Hematopoietic multipotent progenitor cell treated with erythropoietin and hydrocortisone succinate and interleukin-3 and kit ligand, for 15 days (in vitro differentiated cells): ENCODE measurements at regions not wholly inside any gene's neighbourhood (a gene's known extent, or its start where the extent isn't known, plus 50 kb on each side); places are given as distances from the start of the nearest gene placed in this dataset.

Source experiments
- DNase-seq: peaks from one replicate; pipeline ENCODE4 v3.0.0-alpha.2; 2015; ENCODE audit warnings: low spot score

GRCh38 chr10:78716043-78716660, 352.6 kb upstream of the ZMIZ1 start:
- no peak for DNase-seq

- DNase-seq = no peak
Observed at GRCh38 chr10:78717200-78717599, 351.6 kb upstream of the ZMIZ1 start.

DNA sequence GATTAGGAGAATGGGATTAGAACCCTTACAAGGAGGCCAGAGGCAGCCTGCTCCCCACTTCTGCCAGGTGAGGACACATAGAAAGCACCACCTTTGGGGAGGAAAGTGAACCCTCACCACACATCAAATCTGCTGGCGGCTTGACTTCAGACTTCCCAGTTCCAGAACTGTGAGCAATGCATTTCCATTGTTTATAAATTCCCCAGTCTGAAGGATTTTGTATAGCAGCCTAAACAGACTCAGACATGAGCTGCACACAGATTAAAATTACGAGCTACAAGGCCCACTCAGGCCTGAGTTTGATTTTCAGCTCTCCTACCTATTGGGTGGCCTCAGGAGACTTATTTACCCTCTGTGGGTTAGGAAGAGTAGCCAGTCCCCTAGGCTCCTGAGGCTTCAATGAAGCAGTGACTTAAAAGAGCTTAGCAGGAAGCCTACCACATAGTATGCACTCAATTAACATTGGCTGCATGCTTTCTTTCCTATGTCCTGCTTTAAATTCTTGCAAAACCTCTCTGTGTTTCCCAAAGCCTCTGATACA, 350.7 kb upstream of the ZMIZ1 start:
- DNase-seq = no peak

DNA sequence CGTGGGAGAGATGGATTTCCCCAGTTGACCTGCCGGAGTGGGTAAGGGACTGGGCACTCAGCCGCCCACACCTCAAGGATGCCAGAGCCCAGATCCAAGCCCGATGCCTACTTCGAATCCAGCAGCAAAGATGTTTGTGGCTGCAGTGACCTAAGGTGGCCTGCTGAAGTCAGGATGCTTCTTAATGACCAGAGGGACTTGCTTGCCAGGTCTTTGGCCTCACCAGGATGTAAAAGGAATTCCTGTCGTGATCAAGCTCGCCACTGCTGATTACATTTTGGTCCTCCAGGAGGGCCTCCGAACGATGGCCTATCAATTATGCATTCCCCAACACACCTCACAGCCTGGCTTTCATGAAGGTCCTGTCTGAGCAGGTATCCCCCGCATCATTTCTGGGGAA, 349.5 kb upstream of the ZMIZ1 start:
- DNase-seq = no peak

DNA sequence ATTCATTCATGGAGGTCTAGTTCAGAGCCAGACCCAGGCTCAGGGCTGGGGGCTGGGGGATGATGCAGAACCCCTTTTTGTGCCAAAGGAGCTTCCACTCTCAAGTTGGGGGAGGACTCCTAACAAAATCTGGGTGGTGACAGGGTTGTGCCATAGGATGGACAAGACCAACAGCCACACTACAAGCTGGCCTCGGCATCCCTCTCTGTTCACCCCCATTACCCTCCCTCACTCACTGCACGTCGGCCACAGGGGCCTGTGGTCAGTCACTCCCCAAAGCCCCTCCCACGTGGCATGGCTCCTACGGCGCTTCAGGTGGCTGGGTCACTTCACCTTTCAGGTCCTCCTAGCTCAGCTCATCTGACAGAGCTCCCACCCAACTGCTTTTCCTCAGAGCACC, 348.7 kb upstream of the ZMIZ1 start:
- no peak for DNase-seq

DNA sequence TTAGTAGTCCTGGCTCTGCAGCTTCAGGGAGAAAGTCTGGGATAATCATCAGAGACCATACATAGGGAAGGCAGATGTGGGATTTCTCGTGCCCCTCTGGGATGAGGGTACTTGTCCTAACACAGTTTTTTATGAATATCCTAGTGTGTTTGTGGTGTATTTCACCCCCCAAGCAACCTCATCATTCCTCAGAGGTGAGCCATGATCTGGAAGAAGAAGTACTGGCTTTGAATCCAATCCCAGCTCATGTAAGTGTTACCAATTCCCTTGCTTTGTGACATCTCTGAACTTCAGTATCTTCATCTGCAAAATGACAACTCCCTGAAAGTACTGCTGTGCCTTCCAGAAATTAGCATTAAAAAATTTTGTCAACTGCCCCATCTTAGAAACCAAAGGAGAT, 347.5 kb upstream of the ZMIZ1 start:
- no peak for DNase-seq

DNA sequence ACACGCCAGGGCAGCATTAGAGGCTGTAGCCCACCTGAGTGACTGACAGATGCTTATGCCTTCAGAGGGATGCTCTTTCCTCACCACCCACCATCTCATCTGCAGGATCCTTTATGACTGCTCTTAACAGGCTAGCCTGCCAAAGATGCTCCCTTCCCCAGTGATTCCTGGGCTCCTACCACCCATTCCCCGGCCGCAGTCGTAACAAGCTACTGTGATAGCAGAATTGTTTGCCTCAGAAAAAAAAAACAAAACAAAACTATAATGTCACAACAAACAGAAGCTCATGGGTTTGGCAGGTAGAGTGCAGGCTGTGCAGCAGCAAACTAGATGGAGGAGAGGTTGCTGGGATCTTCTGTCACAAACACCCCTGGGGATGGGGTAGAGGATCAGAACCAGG, 343.9 kb upstream of the ZMIZ1 start:
- no peak for DNase-seq

- DNase-seq = no peak
Observed at GRCh38 chr10:78726171-78726570, 342.6 kb upstream of the ZMIZ1 start.

- no peak for DNase-seq
Observed at GRCh38 chr10:78727251-78727650, 341.5 kb upstream of the ZMIZ1 start.

- no peak for DNase-seq
Observed at GRCh38 chr10:78727728-78728127, 341.0 kb upstream of the ZMIZ1 start.

GRCh38 chr10:78728176-78728575, 340.6 kb upstream of the ZMIZ1 start:
- no peak for DNase-seq

DNA sequence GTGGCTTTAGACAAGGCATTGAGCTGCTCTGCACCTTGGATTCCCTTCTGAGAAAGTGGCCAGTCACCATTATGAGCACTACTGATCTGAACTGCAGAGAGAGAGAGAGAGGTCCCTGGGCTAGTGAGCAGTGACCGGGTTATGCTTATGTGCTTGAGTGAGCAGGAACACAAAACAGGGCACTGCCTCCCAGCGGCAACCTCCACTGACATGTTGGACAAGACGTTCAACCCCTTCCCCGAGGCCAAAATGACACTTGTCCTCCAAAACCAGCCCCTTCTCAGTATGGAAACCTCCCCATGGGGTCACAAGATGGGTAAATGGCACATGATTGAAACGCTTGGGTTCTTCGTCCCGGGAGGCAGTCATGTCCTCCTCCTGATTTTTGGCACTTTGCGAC, 339.4 kb upstream of the ZMIZ1 start:
- DNase-seq = no peak

- DNase-seq = no peak
Observed at GRCh38 chr10:78729800-78730199, 339.0 kb upstream of the ZMIZ1 start.

GRCh38 chr10:78730754-78731153, 338.0 kb upstream of the ZMIZ1 start:
- DNase-seq = no peak

GRCh38 chr10:78731675-78732074, 337.1 kb upstream of the ZMIZ1 start:
- no peak for DNase-seq

DNA sequence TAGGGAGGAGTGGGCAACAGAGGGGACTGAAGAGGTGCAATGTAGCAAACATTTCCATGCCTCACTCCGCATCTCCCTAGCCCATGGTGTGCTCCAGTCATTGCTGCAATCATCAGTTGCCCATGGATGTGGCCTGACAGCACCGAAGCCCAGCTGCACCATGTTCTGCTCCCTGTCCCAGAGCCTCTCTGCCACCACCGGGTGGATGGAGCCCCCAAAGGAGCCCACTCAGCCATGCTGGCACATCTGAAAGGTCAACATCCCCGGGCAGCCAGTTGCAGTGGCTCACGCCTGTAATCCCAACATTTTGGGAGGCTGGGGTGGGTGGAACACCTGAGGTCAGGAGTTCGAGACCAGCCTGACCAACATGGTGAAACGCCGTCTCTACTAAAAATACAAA, 336.4 kb upstream of the ZMIZ1 start:
- no peak for DNase-seq

GRCh38 chr10:78736926-78737630, 331.7 kb upstream of the ZMIZ1 start:
- DNase-seq = no peak

- no peak for DNase-seq
Observed at GRCh38 chr10:78737883-78738856, 330.6 kb upstream of the ZMIZ1 start.

GRCh38 chr10:78738861-78739260, 329.9 kb upstream of the ZMIZ1 start:
- DNase-seq = no peak

GRCh38 chr10:78739444-78740053, 329.2 kb upstream of the ZMIZ1 start:
- DNase-seq = no peak

DNA sequence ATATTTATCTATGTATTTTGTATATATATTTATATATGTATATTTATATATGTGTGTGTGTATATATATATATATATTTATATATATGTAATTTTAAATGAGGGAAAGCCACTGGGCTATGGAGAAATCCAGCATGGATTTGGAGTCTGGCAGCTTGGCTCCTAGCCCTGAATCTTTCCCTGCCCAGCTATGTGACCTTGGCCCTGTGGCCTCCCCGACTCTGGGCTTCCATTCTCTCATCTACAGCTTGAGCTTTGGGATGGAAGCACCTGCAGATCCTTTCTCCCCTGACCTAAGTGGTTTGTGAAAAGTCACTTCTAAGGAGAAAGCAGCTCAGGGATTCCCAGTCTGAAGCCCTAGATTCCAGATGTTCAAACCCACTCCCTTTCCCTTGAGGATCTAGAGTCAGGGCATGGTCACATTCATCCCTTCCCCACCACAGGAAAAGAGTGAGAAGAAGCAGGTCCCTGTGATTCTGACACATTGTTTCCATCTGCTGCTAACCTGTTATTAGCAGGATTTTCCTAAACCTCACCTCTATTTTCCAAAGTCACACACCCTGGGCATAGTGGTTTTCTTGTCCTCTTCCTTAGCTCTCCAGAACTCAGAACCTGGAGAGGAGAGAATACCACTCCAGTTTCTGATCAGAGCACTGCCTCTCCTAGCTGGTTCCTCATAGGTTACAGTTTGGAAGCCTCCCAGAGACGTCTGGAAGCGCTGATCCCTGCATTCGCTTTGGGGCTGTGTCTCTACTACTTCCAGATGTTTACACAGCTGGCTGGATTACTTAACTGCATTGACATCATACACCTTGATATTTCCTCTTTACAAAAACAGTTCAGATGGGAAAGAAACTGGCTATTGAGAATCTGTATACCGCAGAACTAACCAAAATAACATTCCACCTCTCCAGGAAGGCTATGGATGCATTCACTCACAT, 327.5 kb upstream of the ZMIZ1 start:
- DNase-seq = no peak
